ENCODE measurements at regions not wholly inside any gene's neighbourhood (a gene's known extent, or its start where the extent isn't known, plus 50 kb on each side); places are given as distances from the start of the nearest gene placed in this dataset.
"Not testable (repeated sequence)": the region's sequence is repeated elsewhere in the genome, so short reads cannot be mapped to it uniquely, and the experiment has no call there.

- TF ChIP-seq TOX (CRISPR knock-in tag; IDR thresholded peaks at IDR 0.05; ENCODE audit: borderline replicate concordance); PPARA (CRISPR knock-in tag; IDR thresholded peaks at IDR 0.05; ENCODE audit: borderline replicate concordance); PATZ1 (CRISPR knock-in tag; IDR thresholded peaks at IDR 0.05; ENCODE audit: borderline replicate concordance); GLIS3 (CRISPR knock-in tag; IDR thresholded peaks at IDR 0.05); SNAI2 (CRISPR knock-in tag; IDR thresholded peaks at IDR 0.05): not testable (repeated sequence)
These were observed 141.8 kb downstream of the DNAJB6 start for GRCh38 chr7:157478611-157479010.
